ENCODE measurements at regions not wholly inside any gene's neighbourhood (a gene's known extent, or its start where the extent isn't known, plus 50 kb on each side); places are given as distances from the start of the nearest gene placed in this dataset.

DNA sequence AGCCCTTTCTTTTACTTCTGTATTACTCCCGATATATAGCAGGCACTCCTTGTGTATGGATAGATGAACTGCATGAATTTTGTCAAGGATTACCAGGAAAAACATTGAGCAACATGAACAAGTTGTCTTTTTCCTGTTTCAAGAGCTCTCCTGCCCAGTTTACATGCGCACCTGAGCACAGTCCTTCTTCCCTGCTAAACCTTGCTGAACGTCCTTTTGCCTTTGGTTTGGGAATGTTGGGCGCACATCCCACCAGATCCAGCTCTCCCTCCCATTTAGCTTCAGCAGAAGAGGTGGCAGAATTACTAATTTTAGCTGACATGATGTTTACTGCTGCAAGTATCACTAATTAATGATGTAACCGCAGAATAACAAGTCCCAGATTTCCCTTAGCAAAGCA, 121.4 kb upstream of the TMCC3 start:
- intact Hi-C loops (cut with micrococcal nuclease) = no loop called here
- Histone ChIP-seq H2AFZ (ENCODE audit: low read depth, low read length, poor library complexity, severe bottlenecking) (no peak overlapping the region), H3K27ac (ENCODE audit: low read depth, low read length) (no peak overlapping the region), H3K27me3 (ENCODE audit: insufficient read depth, low read length) (no peaks in the 10 kb centered on the region; the same call in 1 of the 2 replicates), H3K4me1 (ENCODE audit: control insufficient read depth in 1 of 2, insufficient read depth in 2 of 2, low read length in 2 of 2) (no peaks in the 10 kb centered on the region), H3K4me2 (ENCODE audit: low read length) (no peak overlapping the region), H3K4me3 (replicated peaks in 1 of 2; ENCODE audit: low read depth in 1 of 2, low read length in 2 of 2) (no peak overlapping the region), H3K9ac (ENCODE audit: low read length) (no peak overlapping the region), H3K9me3 (ENCODE audit: control insufficient read depth in 1 of 2, insufficient read depth in 1 of 2, low read depth in 1 of 2, low read length in 2 of 2) (0 out of 4 replicates have a peak, but pooled peaks cover 0 to 5% of the 10 kb centered on the region in 2 experiments), H3K36me3 (ENCODE audit: control insufficient read depth in 1 of 2, insufficient read depth in 2 of 2, low read length in 2 of 2) (no peaks in the 10 kb centered on the region), H4K20me1 (ENCODE audit: insufficient read depth) (no peaks in the 10 kb centered on the region), H3K9me2 (ENCODE audit: insufficient read depth) (no peaks in the 10 kb centered on the region), H3K79me2 (ENCODE audit: insufficient read depth, low read length) (no peaks in the 10 kb centered on the region)
- ChIA-PET RAD21 (ENCODE audit: low non-redundant PET in 1 of 2, low total read pairs in 2 of 2, uncharacterized antibody in 2 of 2, unreplicated experiment in 2 of 2) (no interaction called here), POLR2A (no interaction called here), CTCF (interaction anchor here (1.4 kb wide), 1 partner anchor 104 kb away, joined by 3 read pairs; no protein-coding TSS in a partner anchor)
- BruUV-seq (replicated peaks) = no TSS peak
- no peak for DNase-seq (ENCODE audit: low read depth, low spot score)
- ATAC-seq = no peak
- TF ChIP-seq SRF (IDR thresholded peaks at IDR 0.05; ENCODE audit: low read depth) = no peak
- no peak for TF ChIP-seq FOSL1 (IDR thresholded peaks at IDR 0.05; ENCODE audit: low read depth)
- TF ChIP-seq YY1 (IDR thresholded peaks at IDR 0.05; ENCODE audit: extremely low read depth, insufficient replicate concordance, low read depth, low read length) = no peak
- no peak for TF ChIP-seq RAD21 (IDR thresholded peaks at IDR 0.05; ENCODE audit: low read depth)
- no peak for TF ChIP-seq TCF7L2 (IDR thresholded peaks at IDR 0.05; ENCODE audit: borderline replicate concordance, extremely low read depth, insufficient read depth, insufficient read length)
- no peak for TF ChIP-seq JUND (IDR thresholded peaks at IDR 0.05)
- no peak for TF ChIP-seq CBX3 (IDR thresholded peaks at IDR 0.05; ENCODE audit: low read depth)
- TF ChIP-seq, protein P1, sequence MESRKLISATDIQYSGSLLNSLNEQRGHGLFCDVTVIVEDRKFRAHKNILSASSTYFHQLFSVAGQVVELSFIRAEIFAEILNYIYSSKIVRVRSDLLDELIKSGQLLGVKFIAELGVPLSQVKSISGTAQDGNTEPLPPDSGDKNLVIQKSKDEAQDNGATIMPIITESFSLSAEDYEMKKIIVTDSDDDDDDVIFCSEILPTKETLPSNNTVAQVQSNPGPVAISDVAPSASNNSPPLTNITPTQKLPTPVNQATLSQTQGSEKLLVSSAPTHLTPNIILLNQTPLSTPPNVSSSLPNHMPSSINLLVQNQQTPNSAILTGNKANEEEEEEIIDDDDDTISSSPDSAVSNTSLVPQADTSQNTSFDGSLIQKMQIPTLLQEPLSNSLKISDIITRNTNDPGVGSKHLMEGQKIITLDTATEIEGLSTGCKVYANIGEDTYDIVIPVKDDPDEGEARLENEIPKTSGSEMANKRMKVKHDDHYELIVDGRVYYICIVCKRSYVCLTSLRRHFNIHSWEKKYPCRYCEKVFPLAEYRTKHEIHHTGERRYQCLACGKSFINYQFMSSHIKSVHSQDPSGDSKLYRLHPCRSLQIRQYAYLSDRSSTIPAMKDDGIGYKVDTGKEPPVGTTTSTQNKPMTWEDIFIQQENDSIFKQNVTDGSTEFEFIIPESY (IDR thresholded peaks at IDR 0.05; ENCODE audit: extremely low read depth, insufficient replicate concordance, low read length) = no peak

DNA sequence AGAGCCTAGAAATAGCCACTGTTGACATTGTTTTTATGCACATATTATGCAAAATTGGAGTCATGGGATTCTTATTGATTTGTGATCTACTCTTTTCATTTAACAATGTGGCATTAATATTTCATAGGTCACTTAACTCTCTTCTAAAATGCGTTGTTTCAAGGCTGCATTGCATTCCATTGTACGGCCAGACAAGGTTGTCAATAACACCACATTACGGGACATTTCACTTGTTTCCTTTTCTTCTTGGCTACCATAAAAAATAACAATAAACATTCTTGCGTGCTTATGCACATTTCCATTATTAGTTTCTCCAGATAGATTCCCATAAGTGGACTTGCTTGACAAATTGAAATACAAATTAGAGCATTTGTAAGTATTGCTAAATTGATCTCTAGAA, 120.8 kb upstream of the TMCC3 start:
- no peak for ATAC-seq
- intact Hi-C loops (cut with micrococcal nuclease) = no loop called here
- Histone ChIP-seq H3K27me3 (ENCODE audit: insufficient read depth, low read length) (no peaks in the 10 kb centered on the region; the same call in 1 of the 2 replicates), H3K9me2 (ENCODE audit: insufficient read depth) (no peaks in the 10 kb centered on the region), H3K4me3 (replicated peaks in 1 of 2; ENCODE audit: low read depth in 1 of 2, low read length in 2 of 2) (no peak overlapping the region), H3K4me1 (ENCODE audit: control insufficient read depth in 1 of 2, insufficient read depth in 2 of 2, low read length in 2 of 2) (no peaks in the 10 kb centered on the region), H4K20me1 (ENCODE audit: insufficient read depth) (no peaks in the 10 kb centered on the region), H3K4me2 (ENCODE audit: low read length) (no peak overlapping the region), H2AFZ (ENCODE audit: low read depth, low read length, poor library complexity, severe bottlenecking) (no peak overlapping the region), H3K9me3 (ENCODE audit: control insufficient read depth in 1 of 2, insufficient read depth in 1 of 2, low read depth in 1 of 2, low read length in 2 of 2) (0 out of 4 replicates have a peak, but pooled peaks cover 0 to 5% of the 10 kb centered on the region in 2 experiments), H3K36me3 (ENCODE audit: control insufficient read depth in 1 of 2, insufficient read depth in 2 of 2, low read length in 2 of 2) (no peaks in the 10 kb centered on the region), H3K27ac (ENCODE audit: low read depth, low read length) (no peak overlapping the region), H3K9ac (ENCODE audit: low read length) (no peak overlapping the region), H3K79me2 (ENCODE audit: insufficient read depth, low read length) (no peaks in the 10 kb centered on the region)
- CTCF ChIA-PET = no interaction called here
- no TSS peak for BruUV-seq (replicated peaks)
- POLR2A ChIA-PET = no interaction called here
- RAD21 ChIA-PET (ENCODE audit: low non-redundant PET in 1 of 2, low total read pairs in 2 of 2, uncharacterized antibody in 2 of 2, unreplicated experiment in 2 of 2) = no interaction called here
- DNase-seq (ENCODE audit: low read depth, low spot score) = no peak
- TF ChIP-seq ELF1 (IDR thresholded peaks at IDR 0.05; ENCODE audit: borderline replicate concordance, low read depth) = no peak
- no peak for TF ChIP-seq CBX3 (IDR thresholded peaks at IDR 0.05; ENCODE audit: low read depth)
- TF ChIP-seq, protein P1 (IDR thresholded peaks at IDR 0.05; ENCODE audit: extremely low read depth, insufficient replicate concordance, low read length) = no peak
- TF ChIP-seq FOSL1 (IDR thresholded peaks at IDR 0.05; ENCODE audit: low read depth) = no peak

Data from HCT116 (cell line).